Mucosa of descending colon (tissue), 3 donors: ENCODE measurements at regions not wholly inside any gene's neighbourhood (a gene's known extent, or its start where the extent isn't known, plus 50 kb on each side); places are given as distances from the start of the nearest gene placed in this dataset.
A peak's percentile ranks its signal among the peaks of the same experiment; 100 is the strongest.
"Not testable (repeated sequence)": the region's sequence is repeated elsewhere in the genome, so short reads cannot be mapped to it uniquely, and the experiment has no call there.

Source experiments
- ATAC-seq: fragments of 200-7000 bp; cut with Tn5 transposase; one replicate; pipeline ENCODE4 v1.9.1; 2020; ENCODE audit warnings: mild to moderate bottlenecking, moderate library complexity
- DNase-seq, 3 donors: peaks; one replicate each; pipeline ENCODE4 v3.0.0-alpha.2; 2020
- H3K36me3 ChIP-seq: fragments of 200-600 bp; one replicate; pipeline ENCODE4 v1.8.0; 2021; ENCODE audit warnings: low read depth, mild to moderate bottlenecking
- H3K4me1 ChIP-seq: fragments of 200-600 bp; one replicate; pipeline ENCODE4 v1.8.0; 2021; ENCODE audit warnings: low read depth, mild to moderate bottlenecking
- H3K4me3 ChIP-seq: fragments of 200-600 bp; one replicate; pipeline ENCODE4 v1.8.0; 2021; ENCODE audit warnings: mild to moderate bottlenecking
- H3K9me3 ChIP-seq: fragments of 200-600 bp; one replicate; pipeline ENCODE4 v1.8.0; 2021; ENCODE audit warnings: mild to moderate bottlenecking
- intact Hi-C, 2 donors: fragments of 100-400 bp; cut with DNase I in 1 of 2; cut with micrococcal nuclease in 1 of 2; formaldehyde crosslinking; loops; one replicate each; pipeline versions ENCODE4 v1.11.0 to v1.11.1; 2022; cut with DNase I, micrococcal nuclease
- TF ChIP-seq, protein P1 (sequence below): fragments of 200-600 bp; IDR thresholded peaks from one replicate; pipeline ENCODE4 v1.8.0; 2022; ENCODE audit warnings: antibody characterized with exemption, mild to moderate bottlenecking
- donor health status: DM: no; HTN: no; CAD: no; lungs with moderate emphysema.
- donor health status: DM: no; HTN: no; CAD: no.
- donor health status: DM: no; HTN: yes; CAD: no.

DNA sequence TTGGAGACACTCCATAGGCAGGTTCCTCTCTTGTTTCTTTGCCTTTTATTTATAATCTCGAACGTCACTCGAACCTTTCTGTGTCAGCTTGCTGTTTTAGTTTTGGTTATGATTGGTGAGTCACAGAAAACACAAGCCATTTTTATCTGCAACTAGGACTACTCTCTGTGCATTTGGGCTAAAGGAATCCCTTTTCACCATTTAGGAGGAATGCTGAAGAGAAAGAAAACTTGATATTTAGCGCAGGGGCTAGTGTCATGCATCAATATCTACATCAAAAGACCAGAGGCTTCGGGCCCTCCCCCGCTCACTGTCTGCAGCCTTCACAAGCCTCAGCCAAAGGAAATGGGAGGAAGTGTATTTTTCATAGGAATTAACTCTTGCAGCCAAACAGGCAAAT, 507.8 kb upstream of the CITED2 start:
- Histone ChIP-seq H3K4me1 (no peaks in the 10 kb centered on the region), H3K9me3 (no peaks in the 10 kb centered on the region), H3K4me3 (no peak overlapping the region), H3K36me3 (no peaks in the 10 kb centered on the region)
- TF ChIP-seq, protein P1, sequence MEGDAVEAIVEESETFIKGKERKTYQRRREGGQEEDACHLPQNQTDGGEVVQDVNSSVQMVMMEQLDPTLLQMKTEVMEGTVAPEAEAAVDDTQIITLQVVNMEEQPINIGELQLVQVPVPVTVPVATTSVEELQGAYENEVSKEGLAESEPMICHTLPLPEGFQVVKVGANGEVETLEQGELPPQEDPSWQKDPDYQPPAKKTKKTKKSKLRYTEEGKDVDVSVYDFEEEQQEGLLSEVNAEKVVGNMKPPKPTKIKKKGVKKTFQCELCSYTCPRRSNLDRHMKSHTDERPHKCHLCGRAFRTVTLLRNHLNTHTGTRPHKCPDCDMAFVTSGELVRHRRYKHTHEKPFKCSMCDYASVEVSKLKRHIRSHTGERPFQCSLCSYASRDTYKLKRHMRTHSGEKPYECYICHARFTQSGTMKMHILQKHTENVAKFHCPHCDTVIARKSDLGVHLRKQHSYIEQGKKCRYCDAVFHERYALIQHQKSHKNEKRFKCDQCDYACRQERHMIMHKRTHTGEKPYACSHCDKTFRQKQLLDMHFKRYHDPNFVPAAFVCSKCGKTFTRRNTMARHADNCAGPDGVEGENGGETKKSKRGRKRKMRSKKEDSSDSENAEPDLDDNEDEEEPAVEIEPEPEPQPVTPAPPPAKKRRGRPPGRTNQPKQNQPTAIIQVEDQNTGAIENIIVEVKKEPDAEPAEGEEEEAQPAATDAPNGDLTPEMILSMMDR = no peak
- intact Hi-C loops = no loop called here
- DNase-seq (no peak), ATAC-seq (no peak)

DNA sequence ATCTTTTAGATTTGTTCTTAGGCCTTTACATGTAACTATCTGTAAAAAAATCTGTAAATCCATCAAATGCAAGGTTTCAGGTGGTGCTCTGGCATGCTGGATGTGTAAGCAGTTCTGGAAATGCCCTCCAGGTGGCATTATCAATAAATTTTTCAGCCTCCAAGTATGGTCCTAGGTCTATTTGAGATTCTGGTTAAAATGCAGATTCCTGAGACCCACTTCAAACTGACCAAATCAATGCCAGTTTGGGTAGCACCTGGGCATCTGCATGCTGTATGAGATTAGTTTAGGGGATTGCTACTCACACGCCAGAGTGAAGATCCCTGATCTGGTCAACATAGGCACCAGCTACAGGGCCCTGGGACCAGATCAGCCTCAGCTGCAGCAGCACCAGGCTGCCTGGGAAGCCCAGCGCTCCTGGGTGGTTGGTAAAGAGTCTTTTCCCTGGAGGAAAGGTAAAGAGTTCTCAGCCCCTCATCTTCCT, 507.3 kb upstream of the CITED2 start:
- intact Hi-C loops = no loop called here
- TF ChIP-seq, protein P1 = no peak
- H3K36me3 ChIP-seq = no peaks in the 10 kb centered on the region
- H3K9me3 ChIP-seq = no peaks in the 10 kb centered on the region
- no peaks in the 10 kb centered on the region for H3K4me1 ChIP-seq
- DNase-seq (peak in 1 of 3 donors; percentile 81), ATAC-seq (peak; percentile 77)
- H3K4me3 ChIP-seq = no peak overlapping the region

DNA sequence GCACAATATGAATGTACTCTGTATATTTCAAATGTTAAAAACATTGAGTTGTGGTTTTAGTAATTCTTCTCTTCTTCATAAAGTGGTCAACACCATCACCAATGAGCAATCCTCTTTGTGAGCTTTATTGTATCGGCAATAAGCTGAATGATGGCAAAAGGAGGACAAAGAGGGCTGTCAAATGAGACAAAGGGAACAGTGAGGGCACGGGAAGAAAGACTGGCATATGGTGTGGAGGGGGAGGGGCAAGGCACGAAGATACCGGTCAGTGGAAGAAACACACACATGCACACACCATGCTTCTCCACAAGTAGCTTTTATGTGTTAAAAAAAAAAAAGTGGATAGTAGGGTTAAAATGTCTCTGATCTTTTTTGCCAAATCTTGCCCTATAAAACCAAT, 506.8 kb upstream of the CITED2 start:
- no peaks in the 10 kb centered on the region for H3K4me1 ChIP-seq
- intact Hi-C loops = no loop called here
- H3K9me3 ChIP-seq = no peaks in the 10 kb centered on the region
- TF ChIP-seq, protein P1 = no peak
- DNase-seq (no peak), ATAC-seq (peak; percentile 25)
- H3K36me3 ChIP-seq = no peaks in the 10 kb centered on the region
- H3K4me3 ChIP-seq = no peak overlapping the region

GRCh38 chr6:139879823-139880356, 505.4 kb upstream of the CITED2 start:
- DNase-seq (no peak), ATAC-seq (peak; percentile 52)
- Histone ChIP-seq H3K4me1 (no peaks in the 10 kb centered on the region), H3K9me3 (no peaks in the 10 kb centered on the region), H3K36me3 (no peaks in the 10 kb centered on the region), H3K4me3 (no peak overlapping the region)
- TF ChIP-seq, protein P1 = no peak
- intact Hi-C loops = no loop called here

GRCh38 chr6:139879241-139879640, 504.8 kb upstream of the CITED2 start:
- intact Hi-C loops, DNase-seq, ATAC-seq, H3K4me1 ChIP-seq, H3K4me3 ChIP-seq, H3K9me3 ChIP-seq, H3K36me3 ChIP-seq: not testable (repeated sequence)

- H3K4me3 ChIP-seq = no peak overlapping the region
- H3K36me3 ChIP-seq = no peaks in the 10 kb centered on the region
- ATAC-seq (no peak), DNase-seq (no peak)
- TF ChIP-seq, protein P1 = no peak
- no peaks in the 10 kb centered on the region for H3K9me3 ChIP-seq
- H3K4me1 ChIP-seq = no peaks in the 10 kb centered on the region
- intact Hi-C loops = no loop called here
Measured at GRCh38 chr6:139877828-139878405, 503.5 kb upstream of the CITED2 start.
